HFFc6 (cell line): ENCODE measurements at regions not wholly inside any gene's neighbourhood (a gene's known extent, or its start where the extent isn't known, plus 50 kb on each side); places are given as distances from the start of the nearest gene placed in this dataset.

Experiments
- DNase-seq: peaks from one replicate; pipeline ENCODE4 v3.0.0-alpha.2; 2018
- H3K27ac Mint-ChIP-seq: 2 replicates; pipeline ENCODE4 v1.8.0; 2020; ENCODE audit warnings: mild to moderate bottlenecking, mixed read lengths
- H3K27me3 Mint-ChIP-seq: 2 replicates; pipeline ENCODE4 v1.8.0; 2021; ENCODE audit warnings: mild to moderate bottlenecking, moderate library complexity, mixed read lengths; ENCODE audit not compliant: insufficient read depth
- H3K36me3 Mint-ChIP-seq: 2 replicates; pipeline ENCODE4 v1.8.0; 2021; ENCODE audit warnings: low read depth, mixed read lengths
- H3K4me1 Mint-ChIP-seq: 2 replicates; pipeline ENCODE4 v1.8.0; 2020; ENCODE audit warnings: low read depth, mixed read lengths
- H3K4me3 Mint-ChIP-seq: 2 replicates; pipeline ENCODE4 v1.8.0; 2020; ENCODE audit warnings: mild to moderate bottlenecking, moderate library complexity, mixed read lengths
- H3K9me3 Mint-ChIP-seq: 2 replicates; pipeline ENCODE4 v1.8.0; 2020; ENCODE audit warnings: mild to moderate bottlenecking, mixed read lengths
- TF ChIP-seq, protein P1 (sequence below): fragments of 200-600 bp; sonication (generic); IDR thresholded peaks from 2 replicates; pipeline ENCODE4 v1.5.0; 2021; ENCODE audit warnings: antibody characterized with exemption, mild to moderate bottlenecking

DNA sequence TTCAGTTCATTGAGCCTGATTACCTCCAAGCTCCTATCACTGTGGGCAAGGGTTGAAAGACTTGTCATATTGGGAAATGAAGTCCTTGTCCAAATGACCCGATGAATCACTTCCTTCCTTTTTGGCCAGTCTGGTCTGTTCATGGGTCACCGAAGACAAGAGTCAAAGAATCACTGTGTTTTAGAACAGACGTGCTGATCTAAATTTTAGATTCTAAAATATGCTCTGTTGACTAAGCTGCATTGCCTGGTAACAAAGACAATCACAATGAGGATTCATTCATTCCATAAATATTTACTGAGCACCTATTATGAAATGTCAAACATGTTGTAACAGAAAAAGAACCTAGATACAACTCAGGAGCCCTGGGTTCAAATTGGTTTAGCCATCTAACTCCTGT is 99.4 kb upstream of the RND3 start:
- peaks cover 93% of the 10 kb centered on the region for H3K4me1 Mint-ChIP-seq
- DNase-seq: peak; percentile 92
- H3K27me3 Mint-ChIP-seq: no peaks in the 10 kb centered on the region; the same call in 1 of the 2 replicates
- peak overlapping the region; percentile 96 for H3K27ac Mint-ChIP-seq
- H3K4me3 Mint-ChIP-seq: peak overlapping the region; percentile 53; the same call in 1 of the 2 replicates
- TF ChIP-seq, protein P1, sequence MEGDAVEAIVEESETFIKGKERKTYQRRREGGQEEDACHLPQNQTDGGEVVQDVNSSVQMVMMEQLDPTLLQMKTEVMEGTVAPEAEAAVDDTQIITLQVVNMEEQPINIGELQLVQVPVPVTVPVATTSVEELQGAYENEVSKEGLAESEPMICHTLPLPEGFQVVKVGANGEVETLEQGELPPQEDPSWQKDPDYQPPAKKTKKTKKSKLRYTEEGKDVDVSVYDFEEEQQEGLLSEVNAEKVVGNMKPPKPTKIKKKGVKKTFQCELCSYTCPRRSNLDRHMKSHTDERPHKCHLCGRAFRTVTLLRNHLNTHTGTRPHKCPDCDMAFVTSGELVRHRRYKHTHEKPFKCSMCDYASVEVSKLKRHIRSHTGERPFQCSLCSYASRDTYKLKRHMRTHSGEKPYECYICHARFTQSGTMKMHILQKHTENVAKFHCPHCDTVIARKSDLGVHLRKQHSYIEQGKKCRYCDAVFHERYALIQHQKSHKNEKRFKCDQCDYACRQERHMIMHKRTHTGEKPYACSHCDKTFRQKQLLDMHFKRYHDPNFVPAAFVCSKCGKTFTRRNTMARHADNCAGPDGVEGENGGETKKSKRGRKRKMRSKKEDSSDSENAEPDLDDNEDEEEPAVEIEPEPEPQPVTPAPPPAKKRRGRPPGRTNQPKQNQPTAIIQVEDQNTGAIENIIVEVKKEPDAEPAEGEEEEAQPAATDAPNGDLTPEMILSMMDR: no peak
- H3K36me3 Mint-ChIP-seq: peaks cover 14% of the 10 kb centered on the region; the same call in 1 of the 2 replicates
- H3K9me3 Mint-ChIP-seq: no peaks in the 10 kb centered on the region; the same call in 1 of the 2 replicates

DNA sequence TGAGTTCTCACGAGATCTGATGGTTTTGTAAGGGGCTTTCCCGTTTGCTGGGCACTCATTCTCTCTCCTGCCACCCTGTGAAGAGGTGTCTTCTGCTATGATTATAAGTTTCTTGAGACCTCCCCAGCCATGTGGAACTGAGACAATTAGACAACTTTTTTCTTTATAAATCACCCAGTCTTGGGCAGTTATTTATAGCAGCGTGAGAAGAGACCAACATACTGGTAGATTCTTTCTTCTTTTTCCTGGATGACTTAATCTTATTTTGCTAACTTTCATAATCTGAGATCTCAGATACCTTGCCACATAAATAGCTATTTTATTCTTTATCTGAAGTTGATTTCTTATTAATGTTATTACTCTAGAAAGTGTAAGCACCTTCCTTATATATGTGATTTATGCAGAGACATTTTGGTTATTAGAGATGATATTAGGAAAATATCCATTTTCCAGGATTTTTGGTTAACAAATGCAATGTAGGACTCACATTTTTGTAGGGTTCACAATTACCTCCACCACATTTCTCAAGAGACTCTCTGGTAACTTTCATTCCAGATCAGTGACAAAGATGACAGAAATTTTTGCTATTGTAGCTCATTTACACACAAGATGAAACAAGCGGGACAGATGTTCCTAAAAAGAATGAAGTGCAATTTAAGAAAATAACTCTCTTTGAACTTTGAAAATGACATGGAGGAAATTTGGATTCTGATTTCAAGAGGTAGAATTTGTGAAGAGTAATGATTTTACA is 97.9 kb upstream of the RND3 start:
- H3K9me3 Mint-ChIP-seq: no peaks in the 10 kb centered on the region; the same call in 1 of the 2 replicates
- H3K4me3 Mint-ChIP-seq: peak overlapping the region; percentile 38
- H3K36me3 Mint-ChIP-seq: peaks cover 14% of the 10 kb centered on the region; the same call in 1 of the 2 replicates
- TF ChIP-seq, protein P1: no peak
- no peak for DNase-seq
- H3K4me1 Mint-ChIP-seq: peaks cover 88% of the 10 kb centered on the region
- no peaks in the 10 kb centered on the region; the same call in 1 of the 2 replicates for H3K27me3 Mint-ChIP-seq
- peak overlapping the region; percentile 88 for H3K27ac Mint-ChIP-seq

DNA sequence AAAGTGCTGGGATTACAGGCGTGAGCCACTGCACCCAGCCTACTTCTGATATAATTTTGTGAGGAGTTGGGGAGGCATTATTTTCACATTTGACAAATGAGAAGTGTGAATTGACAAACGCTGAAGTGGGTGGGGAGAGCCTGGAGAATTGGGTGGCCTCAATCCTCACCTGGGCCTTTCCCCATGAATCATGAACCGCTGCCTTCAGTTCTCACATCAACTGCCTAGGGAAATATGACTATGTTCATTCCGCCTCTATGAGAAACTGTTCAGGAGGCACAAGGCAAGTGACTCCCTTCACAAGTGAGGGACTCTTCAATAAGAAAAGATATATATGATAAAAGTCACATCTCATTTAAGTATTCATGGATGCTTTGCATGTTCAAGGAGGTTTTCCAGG is 96.6 kb upstream of the RND3 start:
- DNase-seq: no peak
- Mint-ChIP-seq H3K4me1 (peaks cover 76% of the 10 kb centered on the region), H3K36me3 (peaks cover 22% of the 10 kb centered on the region), H3K9me3 (peaks cover 7% of the 10 kb centered on the region), H3K27me3 (no peaks in the 10 kb centered on the region; the same call in 1 of the 2 replicates), H3K27ac (peak overlapping the region; percentile 88; the same call in 1 of the 2 replicates), H3K4me3 (no peak overlapping the region)
- TF ChIP-seq, protein P1: no peak

DNA sequence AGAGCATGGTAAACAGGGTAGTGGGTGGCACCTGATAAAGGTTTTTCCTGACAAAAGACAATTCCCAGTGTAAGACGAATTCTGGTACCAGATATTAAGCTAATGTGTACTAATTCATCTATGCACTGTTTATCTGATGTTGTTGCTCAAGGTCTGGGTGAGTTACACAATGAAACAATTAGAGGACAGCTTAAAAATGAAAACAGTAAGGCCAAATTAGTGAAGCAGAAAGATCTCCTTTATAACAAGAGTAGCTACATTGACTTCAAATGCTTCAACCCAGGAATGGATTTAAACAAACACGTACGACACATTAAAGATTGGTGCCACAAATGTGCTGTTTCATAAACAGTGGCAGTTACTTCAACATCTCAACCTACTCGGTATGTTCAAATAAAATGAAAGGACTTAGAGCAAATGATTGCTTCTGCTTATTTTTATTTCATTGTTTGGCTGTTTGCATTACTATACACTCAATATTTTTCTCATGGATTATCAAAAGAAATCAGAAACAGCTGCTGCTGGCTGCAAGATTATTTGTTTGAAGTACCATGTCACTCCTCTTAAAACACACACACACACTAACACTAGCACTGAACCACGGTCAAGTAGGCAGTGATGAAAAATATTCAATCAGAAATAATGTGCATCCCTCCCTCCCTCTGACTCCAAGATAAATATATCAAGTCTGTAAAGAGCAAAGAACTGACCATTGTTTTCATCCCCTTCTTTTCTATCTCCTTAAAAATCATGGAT is 94.4 kb upstream of the RND3 start:
- H3K36me3 Mint-ChIP-seq: peaks cover 38% of the 10 kb centered on the region
- H3K27me3 Mint-ChIP-seq: no peaks in the 10 kb centered on the region; the same call in 1 of the 2 replicates
- H3K4me1 Mint-ChIP-seq: peaks cover 56% of the 10 kb centered on the region
- peak overlapping the region; percentile 33 for H3K4me3 Mint-ChIP-seq
- peaks cover 24% of the 10 kb centered on the region for H3K9me3 Mint-ChIP-seq
- peak overlapping the region; percentile 50 for H3K27ac Mint-ChIP-seq
- TF ChIP-seq, protein P1: no peak
- DNase-seq: no peak

DNA sequence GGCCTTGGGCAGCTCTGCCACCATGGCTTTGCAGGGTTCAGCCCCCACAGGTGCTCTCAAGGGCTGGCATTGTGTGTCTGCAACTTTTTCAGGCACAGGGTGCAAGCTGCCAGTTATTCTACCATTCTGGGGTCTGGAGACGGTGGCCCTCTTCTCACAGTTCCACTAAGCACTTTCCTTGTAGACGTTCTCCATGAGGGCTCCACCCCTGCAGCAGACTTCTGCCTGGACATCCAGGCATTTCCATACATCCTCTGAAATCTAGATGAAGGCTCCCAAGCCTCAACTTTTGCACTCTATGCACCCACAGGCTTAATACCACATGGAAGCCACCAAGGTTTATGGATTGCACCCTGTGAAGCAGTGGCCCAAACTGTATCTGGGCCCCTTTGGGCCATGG is 91.0 kb upstream of the RND3 start:
- Mint-ChIP-seq H3K4me3 (no peak overlapping the region), H3K27me3 (no peaks in the 10 kb centered on the region), H3K36me3 (peaks cover 31% of the 10 kb centered on the region), H3K4me1 (peaks cover 45% of the 10 kb centered on the region), H3K9me3 (peaks cover 24% of the 10 kb centered on the region), H3K27ac (no peak overlapping the region)
- DNase-seq: no peak
- TF ChIP-seq, protein P1: no peak
